ENCODE measurements at regions not wholly inside any gene's neighbourhood (a gene's known extent, or its start where the extent isn't known, plus 50 kb on each side); places are given as distances from the start of the nearest gene placed in this dataset.
A peak's percentile ranks its signal among the peaks of the same experiment; 100 is the strongest.
"Not testable (repeated sequence)": the region's sequence is repeated elsewhere in the genome, so short reads cannot be mapped to it uniquely, and the experiment has no call there.

DNA sequence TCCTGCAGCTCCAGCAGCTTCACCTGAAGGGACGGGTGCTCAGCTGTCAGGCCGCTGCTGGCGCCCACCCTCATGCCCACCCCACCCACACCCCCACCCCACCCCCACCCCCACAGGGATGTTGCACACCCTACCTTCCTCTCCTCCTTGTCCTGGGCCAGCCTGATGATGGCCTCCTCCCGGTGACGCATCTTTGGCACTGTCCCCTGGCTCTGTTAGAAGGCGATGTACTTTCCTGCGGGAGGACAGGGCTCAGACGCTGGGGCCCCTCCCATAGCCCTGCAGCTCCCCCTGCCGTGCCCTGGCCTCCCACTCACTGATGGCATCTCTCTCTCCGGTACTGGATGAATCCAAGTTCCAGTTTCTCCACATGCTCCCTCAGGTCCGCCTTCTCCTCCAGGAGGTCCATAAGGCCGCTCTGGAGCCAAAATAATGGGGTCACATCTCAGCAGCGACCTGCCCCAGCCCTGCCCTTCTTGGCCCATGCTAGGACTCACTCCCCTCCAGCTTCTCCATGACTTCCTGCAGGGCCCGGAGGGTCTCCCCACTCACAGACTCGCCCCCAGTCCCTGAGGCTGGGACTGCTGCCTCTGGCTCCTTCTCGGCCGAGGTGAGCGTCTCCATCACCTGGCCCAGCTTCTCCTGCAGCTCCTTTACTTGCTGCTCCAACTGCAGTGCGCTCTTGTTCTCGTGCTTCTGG lies 55.2 kb downstream of the GOLGA8B start:
- H3K4me3 ChIP-seq (ENCODE audit: low read depth, low read length), result not testable (repeated sequence)

DNA sequence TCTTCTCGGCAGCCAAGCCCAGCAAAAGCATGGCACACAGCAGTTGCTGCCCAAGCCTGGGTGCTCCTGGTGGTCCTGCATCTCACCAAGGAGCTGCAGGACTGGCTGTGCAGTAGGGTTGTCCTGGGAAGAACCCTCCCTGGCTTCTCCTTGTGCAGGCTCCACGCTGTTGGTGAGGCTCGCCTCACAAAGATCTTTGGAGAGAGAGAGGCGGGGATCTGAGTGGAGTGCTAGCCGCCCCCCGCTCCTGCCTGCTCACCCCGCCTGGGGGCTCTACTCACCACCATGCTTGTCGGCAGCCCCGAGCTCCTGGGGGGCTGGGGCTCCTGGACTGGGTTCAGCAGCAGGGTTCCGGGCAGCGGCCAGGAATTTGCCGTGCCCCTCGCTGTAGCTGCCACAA lies 55.8 kb downstream of the GOLGA8B start:
- not testable (repeated sequence) for H3K4me3 ChIP-seq (ENCODE audit: low read depth, low read length)

DNA sequence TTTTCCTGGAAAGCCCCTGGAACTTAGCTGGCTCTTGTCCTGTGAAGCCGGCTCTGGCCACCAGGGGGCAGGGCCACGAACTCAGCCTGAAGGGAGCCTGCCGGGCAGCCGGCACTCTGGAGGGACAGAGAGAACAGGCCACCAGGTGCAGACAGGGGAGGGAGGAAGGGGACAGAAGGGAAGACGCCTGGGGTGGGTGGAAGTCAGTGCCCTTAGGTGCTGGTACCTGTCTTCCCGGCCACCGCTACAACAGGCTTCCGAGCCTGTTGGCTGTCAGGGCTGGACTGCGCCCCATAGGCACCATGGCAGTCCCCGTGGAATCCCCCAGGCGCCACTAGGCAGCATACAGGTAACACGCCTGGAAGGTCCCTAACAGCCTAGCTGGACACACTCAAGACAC lies 59.6 kb downstream of the GOLGA8B start:
- not testable (repeated sequence) for H3K4me3 ChIP-seq (ENCODE audit: low read depth, low read length)

DNA sequence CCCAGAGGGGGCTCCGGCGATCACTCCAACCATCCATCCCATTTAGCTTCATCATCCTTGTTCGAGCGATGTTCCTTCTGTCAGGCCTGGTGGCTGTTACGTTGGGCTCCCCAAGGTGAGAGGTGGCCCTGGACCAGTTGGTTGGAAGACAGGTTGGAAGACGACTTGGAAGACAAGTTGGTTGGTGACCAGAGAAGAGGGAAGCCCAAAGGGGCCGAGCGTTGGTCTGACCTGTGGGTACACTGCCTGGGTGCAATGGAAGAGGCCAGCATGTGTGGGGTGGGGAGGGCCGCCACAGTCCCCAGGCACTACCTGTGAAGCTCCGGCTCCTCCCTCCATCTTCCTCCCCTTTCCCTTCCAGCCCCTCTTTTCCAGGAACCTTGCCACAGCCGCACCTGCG lies 60.9 kb downstream of the GOLGA8B start:
- H3K4me3 ChIP-seq (ENCODE audit: low read depth, low read length), result not testable (repeated sequence)

DNA sequence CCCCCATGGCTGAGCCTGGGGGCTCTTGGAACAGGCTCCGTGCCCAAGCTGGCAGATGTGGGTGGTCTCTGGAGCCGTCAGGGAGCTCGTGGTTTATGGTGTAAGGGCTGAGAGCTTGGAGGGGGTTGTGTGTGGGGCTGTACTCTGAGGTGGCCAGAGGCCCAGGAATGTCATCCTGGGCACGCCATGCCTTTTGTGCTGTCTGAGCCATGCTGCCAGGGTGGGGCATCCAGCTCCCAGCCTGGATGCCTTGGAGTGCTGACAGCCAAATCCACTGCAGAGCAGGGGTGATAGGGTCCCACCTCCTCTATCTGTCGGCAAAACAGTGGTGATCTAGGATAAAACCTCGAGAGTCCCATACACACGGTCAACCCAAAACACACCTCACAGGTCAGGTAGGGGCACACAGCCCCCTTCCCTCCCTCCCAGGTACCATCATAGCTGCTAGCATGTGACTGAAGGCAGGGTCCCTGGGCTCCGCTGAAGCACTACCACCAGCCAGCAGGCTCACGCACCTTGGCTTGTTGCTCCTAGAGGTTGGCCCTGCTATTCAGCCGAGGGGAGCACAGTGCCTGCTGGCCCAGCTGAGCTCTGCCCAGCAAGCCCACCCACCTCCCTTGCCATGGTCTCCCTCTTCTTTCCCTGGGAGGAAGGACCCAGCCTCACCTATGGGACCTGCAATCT lies 61.5 kb downstream of the GOLGA8B start:
- H3K4me3 ChIP-seq (ENCODE audit: low read depth, low read length), result not testable (repeated sequence)

DNA sequence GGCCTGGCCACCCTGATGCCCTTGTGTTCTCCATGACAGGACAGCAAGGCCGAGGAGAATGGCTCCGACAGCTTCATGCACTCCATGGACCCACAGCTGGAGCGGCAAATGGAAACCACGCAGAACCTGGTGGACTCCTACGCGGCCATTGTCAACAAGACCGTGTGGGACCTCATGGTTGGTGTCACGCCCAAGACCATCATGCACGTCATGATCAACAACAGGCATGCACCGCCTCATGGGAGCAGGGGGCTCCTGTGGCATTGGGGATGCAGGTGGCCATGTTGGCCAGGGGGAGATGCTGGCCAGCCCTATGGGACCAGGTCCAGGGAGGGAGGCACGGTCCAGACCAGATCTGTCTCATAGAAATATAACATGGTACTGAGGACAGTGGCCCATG lies 62.9 kb downstream of the GOLGA8B start:
- no peak overlapping the region for H3K4me3 ChIP-seq (ENCODE audit: low read depth, low read length)
- TF ChIP-seq, protein P1, sequence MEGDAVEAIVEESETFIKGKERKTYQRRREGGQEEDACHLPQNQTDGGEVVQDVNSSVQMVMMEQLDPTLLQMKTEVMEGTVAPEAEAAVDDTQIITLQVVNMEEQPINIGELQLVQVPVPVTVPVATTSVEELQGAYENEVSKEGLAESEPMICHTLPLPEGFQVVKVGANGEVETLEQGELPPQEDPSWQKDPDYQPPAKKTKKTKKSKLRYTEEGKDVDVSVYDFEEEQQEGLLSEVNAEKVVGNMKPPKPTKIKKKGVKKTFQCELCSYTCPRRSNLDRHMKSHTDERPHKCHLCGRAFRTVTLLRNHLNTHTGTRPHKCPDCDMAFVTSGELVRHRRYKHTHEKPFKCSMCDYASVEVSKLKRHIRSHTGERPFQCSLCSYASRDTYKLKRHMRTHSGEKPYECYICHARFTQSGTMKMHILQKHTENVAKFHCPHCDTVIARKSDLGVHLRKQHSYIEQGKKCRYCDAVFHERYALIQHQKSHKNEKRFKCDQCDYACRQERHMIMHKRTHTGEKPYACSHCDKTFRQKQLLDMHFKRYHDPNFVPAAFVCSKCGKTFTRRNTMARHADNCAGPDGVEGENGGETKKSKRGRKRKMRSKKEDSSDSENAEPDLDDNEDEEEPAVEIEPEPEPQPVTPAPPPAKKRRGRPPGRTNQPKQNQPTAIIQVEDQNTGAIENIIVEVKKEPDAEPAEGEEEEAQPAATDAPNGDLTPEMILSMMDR (IDR thresholded peaks at IDR 0.05; ENCODE audit: low read depth, low read length), result no peak

DNA sequence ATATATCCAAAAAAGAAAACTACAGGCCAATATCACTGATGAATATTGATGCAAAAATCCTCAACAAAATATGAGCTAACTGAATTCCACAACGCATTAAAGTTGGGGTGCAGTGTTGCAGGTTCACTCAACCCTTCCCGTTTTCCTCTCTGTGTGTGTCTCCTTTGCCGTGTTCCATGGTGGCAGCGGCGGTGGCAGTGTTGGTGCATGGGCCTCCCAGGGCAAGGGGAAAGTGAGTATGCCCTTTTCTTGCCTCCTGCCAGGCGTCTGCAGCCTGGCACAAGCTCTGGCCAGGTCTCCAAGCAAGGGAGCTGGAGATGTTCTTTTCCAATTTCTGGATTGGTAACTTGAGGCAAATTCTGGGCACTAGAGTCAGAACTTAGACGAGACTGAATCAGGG lies 63.4 kb downstream of the GOLGA8B start:
- not testable (repeated sequence) for H3K4me3 ChIP-seq (ENCODE audit: low read depth, low read length)

DNA sequence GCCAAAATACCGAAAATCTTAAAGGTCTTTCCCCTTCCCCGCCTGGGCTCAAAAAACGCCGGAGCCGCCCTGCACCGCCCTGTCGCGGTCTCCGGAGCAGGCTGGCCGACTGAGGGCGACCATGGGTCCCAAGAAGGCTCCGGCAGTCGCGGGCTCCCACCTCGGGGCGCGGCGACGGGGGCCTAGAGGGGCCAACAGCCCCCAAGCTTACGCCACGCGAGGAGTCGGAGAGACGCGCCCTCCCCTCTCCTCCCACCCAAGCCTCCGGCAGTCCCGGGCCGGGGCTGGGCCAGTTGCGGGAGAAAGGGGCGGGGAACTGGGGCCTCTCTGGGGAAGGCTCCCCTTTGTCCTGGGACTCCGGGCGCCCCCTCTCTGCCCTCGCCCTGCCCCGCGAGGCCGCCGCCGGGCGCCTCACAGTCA lies 69.2 kb downstream of the GOLGA8B start:
- TF ChIP-seq, protein P1 (IDR thresholded peaks at IDR 0.05; ENCODE audit: low read depth, low read length), result no peak
- H3K4me3 ChIP-seq (ENCODE audit: low read depth, low read length), result peak overlapping the region; percentile 55

DNA sequence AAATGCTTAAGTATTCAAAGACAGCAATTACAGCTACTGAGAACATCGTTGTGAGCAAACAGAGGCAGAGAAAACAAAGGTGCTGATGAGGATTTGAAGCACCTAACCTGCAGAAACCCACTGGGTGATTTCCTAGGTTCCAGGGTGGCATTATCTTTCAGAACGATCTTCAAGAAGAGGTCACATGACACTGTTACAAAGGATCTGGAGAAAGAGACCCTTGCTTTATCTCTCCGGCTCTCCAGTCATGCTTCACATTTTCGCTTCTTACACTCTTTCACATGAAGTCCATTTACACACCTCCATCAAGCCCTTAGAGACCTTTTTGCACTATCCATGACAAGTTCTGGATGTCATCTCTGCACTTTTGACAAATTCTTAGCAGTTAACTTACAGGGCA lies 70.8 kb downstream of the GOLGA8B start:
- TF ChIP-seq, protein P1 (IDR thresholded peaks at IDR 0.05; ENCODE audit: low read depth, low read length), result no peak
- no peak overlapping the region for H3K4me3 ChIP-seq (ENCODE audit: low read depth, low read length)

DNA sequence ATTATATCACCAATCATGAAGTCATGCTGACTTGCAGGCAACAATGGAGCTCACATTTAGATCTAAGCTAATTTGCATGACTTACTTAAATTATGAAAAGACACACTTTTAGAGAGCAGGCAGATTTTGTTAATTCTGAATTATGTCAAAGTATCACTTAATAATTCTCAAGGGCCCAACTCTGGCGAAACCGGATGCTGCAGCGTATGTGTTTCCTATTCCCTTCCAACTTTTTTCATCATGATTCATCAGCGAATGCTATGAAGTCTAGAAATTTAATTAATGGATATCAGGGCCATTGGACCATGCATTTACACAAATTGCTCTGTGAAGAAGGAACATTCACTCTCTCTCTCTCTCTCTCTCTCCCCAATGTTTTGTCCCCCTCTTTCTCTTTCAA lies 63.5 kb upstream of the GOLGA8A start:
- H3K4me3 ChIP-seq (ENCODE audit: low read depth, low read length), result no peak overlapping the region

More for the DNA sequence above, 63.5 kb upstream of the GOLGA8A start:
- TF ChIP-seq, protein P1 (IDR thresholded peaks at IDR 0.05; ENCODE audit: low read depth, low read length), result no peak

Measured in WI38 (cell line).